Natural killer cell (primary cell): ENCODE measurements at regions not wholly inside any gene's neighbourhood (a gene's known extent, or its start where the extent isn't known, plus 50 kb on each side); places are given as distances from the start of the nearest gene placed in this dataset.

Experiments used
- ATAC-seq, 3 donors: fragments of 150-1000 bp in 2 of 3; fragments of 200-7000 bp in 1 of 3; cut with Tn5 transposase; 1 replicate in 1 of 3; 2 replicates in 2 of 3; pipeline ENCODE4 v1.10.0; 2021; ENCODE audit warnings: mild to moderate bottlenecking in 2 of 3, moderate library complexity in 2 of 3
- DNase-seq, 2 donors: peaks; one replicate each; pipeline versions ENCODE4 v3.0.0 to v3.0.0-alpha.2; 2013 to 2021; ENCODE audit warnings: mixed read lengths in 1 of 2
- H3K27ac ChIP-seq: one replicate; pipeline ENCODE4 v1.5.1; 2013; ENCODE audit warnings: mild to moderate bottlenecking, low read length
- H3K27me3 ChIP-seq: one replicate; pipeline ENCODE4 v1.6.1; 2013; ENCODE audit warnings: low read length; ENCODE audit not compliant: control insufficient read depth, insufficient read depth
- H3K36me3 ChIP-seq: one replicate; pipeline ENCODE4 v1.6.1; 2013; ENCODE audit warnings: low read length; ENCODE audit not compliant: control insufficient read depth, insufficient read depth
- H3K4me1 ChIP-seq: one replicate; pipeline ENCODE4 v1.6.1; 2013; ENCODE audit warnings: low read length; ENCODE audit not compliant: control insufficient read depth, insufficient read depth
- H3K4me3 ChIP-seq: one replicate; pipeline ENCODE4 v1.5.1; 2013; ENCODE audit warnings: low read length
- H3K9me3 ChIP-seq: one replicate; pipeline ENCODE4 v1.6.1; 2013; ENCODE audit warnings: low read length; ENCODE audit not compliant: control insufficient read depth, insufficient read depth
- H3K27ac Mint-ChIP-seq, 2 donors: one replicate each; pipeline ENCODE4 v1.8.0; 2022; ENCODE audit warnings: mild to moderate bottlenecking in 2 of 2, mixed read lengths in 2 of 2, moderate library complexity in 1 of 2
- H3K27me3 Mint-ChIP-seq, 2 donors: one replicate each; pipeline ENCODE4 v1.8.0; 2022; ENCODE audit warnings: low read depth in 2 of 2, mixed read lengths in 2 of 2
- H3K36me3 Mint-ChIP-seq: one replicate; pipeline ENCODE4 v1.8.0; 2022; ENCODE audit warnings: mixed read lengths
- H3K4me1 Mint-ChIP-seq, 2 donors: one replicate each; pipeline ENCODE4 v1.8.0; 2022; ENCODE audit warnings: mixed read lengths in 2 of 2
- H3K4me3 Mint-ChIP-seq: one replicate; pipeline ENCODE4 v1.8.0; 2022; ENCODE audit warnings: mild to moderate bottlenecking, moderate library complexity, mixed read lengths
- H3K9me3 Mint-ChIP-seq, 2 donors: one replicate each; pipeline ENCODE4 v1.8.0; 2022; ENCODE audit warnings: mixed read lengths in 2 of 2
- WGBS: methylation state at CpG from one replicate; pipeline ENCODE4 v1.1.7; 2013; ENCODE audit warnings: missing lambda C conversion rate; ENCODE audit not compliant: insufficient coverage; 5-methylcytosine and 5-hydroxymethylcytosine counted together
- intact Hi-C: fragments of 100-400 bp; cut with micrococcal nuclease; formaldehyde crosslinking; loops from one replicate; pipeline ENCODE4 v1.14.2; 2022
- TF ChIP-seq, protein P1 (sequence below): fragments of 200-600 bp; IDR thresholded peaks from one replicate; pipeline ENCODE4 v1.8.0; 2022; ENCODE audit warnings: antibody characterized with exemption

DNA sequence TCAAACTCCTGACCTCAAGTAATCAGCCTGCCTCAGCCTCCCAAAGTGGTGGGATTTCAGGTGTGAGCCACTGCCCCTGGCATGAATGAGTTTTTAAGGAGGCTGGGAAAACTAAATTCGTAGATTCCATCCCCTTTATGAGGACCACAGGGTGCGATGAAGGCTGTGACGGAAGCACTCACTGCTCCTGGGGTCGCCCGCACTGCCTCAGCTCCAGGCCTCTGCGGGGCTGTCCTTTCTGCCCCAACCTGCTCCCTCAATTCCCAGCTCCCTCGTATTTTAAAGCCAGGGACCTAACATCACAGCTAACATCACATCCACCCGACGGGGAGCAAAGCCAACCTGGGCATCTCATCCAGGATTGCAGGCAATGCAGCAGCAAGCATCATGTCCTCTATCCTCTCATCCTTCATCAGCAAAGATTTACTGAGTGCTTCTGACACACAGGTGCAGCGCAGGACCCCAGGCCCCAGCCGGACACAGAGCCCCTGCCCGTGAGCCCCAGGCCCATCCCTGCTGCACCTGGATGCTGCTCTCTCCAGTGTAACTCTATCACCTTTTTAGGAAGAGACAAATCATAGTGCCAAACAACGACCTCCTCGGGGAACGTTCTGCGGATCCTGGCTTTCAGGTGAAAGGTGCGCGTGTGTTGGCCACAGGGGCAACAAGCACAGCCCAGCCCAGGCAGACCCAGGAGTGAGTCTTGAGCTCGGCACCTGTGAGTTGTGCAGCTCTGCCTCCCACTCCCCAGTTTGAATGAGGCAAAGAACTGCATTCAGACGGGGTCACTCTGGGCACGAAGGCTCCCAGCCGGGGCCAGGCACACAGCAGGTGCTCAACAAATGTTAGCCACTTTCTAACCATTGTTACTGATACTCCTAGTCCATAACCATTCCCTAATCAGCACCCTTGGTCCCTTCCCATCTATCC is 134.3 kb downstream of the CRYBB2 start:
- no peaks in the 10 kb centered on the region for H3K27me3 ChIP-seq
- no peaks in the 10 kb centered on the region for H3K27me3 Mint-ChIP-seq
- H3K27ac ChIP-seq = no peak overlapping the region
- H3K9me3 ChIP-seq = no peaks in the 10 kb centered on the region
- intact Hi-C loops = no loop called here
- H3K27ac Mint-ChIP-seq = no peak overlapping the region
- no peaks in the 10 kb centered on the region for H3K4me1 ChIP-seq
- H3K4me3 ChIP-seq = no peak overlapping the region
- no peaks in the 10 kb centered on the region for H3K4me1 Mint-ChIP-seq
- no peak overlapping the region for H3K4me3 Mint-ChIP-seq
- H3K36me3 ChIP-seq = peaks cover 29% of the 10 kb centered on the region
- ATAC-seq = no peak
- TF ChIP-seq, protein P1, sequence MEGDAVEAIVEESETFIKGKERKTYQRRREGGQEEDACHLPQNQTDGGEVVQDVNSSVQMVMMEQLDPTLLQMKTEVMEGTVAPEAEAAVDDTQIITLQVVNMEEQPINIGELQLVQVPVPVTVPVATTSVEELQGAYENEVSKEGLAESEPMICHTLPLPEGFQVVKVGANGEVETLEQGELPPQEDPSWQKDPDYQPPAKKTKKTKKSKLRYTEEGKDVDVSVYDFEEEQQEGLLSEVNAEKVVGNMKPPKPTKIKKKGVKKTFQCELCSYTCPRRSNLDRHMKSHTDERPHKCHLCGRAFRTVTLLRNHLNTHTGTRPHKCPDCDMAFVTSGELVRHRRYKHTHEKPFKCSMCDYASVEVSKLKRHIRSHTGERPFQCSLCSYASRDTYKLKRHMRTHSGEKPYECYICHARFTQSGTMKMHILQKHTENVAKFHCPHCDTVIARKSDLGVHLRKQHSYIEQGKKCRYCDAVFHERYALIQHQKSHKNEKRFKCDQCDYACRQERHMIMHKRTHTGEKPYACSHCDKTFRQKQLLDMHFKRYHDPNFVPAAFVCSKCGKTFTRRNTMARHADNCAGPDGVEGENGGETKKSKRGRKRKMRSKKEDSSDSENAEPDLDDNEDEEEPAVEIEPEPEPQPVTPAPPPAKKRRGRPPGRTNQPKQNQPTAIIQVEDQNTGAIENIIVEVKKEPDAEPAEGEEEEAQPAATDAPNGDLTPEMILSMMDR = no peak
- DNase-seq = no peak
- peaks cover 9% of the 10 kb centered on the region for H3K36me3 Mint-ChIP-seq
- H3K9me3 Mint-ChIP-seq = no peaks in the 10 kb centered on the region
- WGBS = 94% methylated on average over 22 of the region's 22 CpGs

DNA sequence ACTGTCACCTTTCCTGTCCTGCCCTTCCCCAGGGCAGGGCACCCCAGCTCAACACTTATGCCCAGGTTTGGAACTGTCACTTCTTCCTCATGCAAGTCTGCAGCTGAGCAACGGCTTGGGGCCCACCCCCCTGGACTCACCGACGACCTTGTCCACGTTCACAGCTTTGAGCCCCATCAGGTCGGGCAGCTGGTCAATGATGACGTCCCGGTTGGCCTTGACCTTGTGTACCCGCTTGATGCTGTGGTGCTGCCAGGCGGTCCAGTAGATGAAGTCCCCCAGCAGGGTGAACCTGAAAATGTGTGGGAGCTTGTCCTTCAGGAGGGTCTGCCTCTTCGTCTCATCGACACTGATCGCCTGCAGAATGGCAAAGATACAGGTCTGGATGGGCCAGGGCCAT is 135.0 kb downstream of the CRYBB2 start:
- no peak for DNase-seq
- H3K36me3 ChIP-seq = peaks cover 30% of the 10 kb centered on the region

DNA sequence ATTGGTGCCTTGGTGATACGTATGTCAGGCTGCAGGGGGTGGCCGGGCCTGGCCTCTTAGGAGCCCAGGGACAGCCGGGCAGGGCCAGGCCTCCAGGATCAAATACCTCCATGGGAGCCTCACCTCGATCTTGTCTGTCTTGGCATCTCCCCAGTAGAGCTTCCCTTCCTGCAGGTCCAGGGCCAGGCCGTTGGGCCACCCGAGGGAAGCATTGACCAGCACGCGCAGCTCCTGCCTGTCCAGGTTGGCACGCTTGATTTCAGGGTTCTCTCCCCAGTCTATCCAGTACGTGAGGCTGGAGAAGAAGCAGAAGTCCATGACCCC is 137.7 kb downstream of the CRYBB2 start:
- Mint-ChIP-seq H3K4me3 (no peak overlapping the region), H3K36me3 (no peaks in the 10 kb centered on the region), H3K27ac (no peak overlapping the region), H3K4me1 (peaks cover 2 to 3% of the 10 kb centered on the region in 2 donors), H3K27me3 (no peaks in the 10 kb centered on the region), H3K9me3 (no peaks in the 10 kb centered on the region)
- no peaks in the 10 kb centered on the region for H3K9me3 ChIP-seq
- no peak overlapping the region for H3K27ac ChIP-seq
- ATAC-seq (no peak), DNase-seq (no peak)
- peaks cover 20% of the 10 kb centered on the region for H3K36me3 ChIP-seq
- H3K27me3 ChIP-seq = no peaks in the 10 kb centered on the region
- intact Hi-C loops = no loop called here
- peaks cover under 1% of the 10 kb centered on the region for H3K4me1 ChIP-seq
- WGBS = 98% methylated on average over 10 of the region's 10 CpGs
- TF ChIP-seq, protein P1 = no peak
- no peak overlapping the region for H3K4me3 ChIP-seq

More for the DNA sequence above, 135.0 kb downstream of the CRYBB2 start:
- no peaks in the 10 kb centered on the region for H3K9me3 Mint-ChIP-seq
- H3K27me3 Mint-ChIP-seq = no peaks in the 10 kb centered on the region
- intact Hi-C loops = no loop called here
- H3K27ac ChIP-seq = no peak overlapping the region
- no peak for ATAC-seq
- H3K27ac Mint-ChIP-seq = no peak overlapping the region
- no peaks in the 10 kb centered on the region for H3K9me3 ChIP-seq
- TF ChIP-seq, protein P1 = no peak
- no peak overlapping the region for H3K4me3 ChIP-seq
- WGBS = 98% methylated on average over 12 of the region's 12 CpGs
- H3K4me1 ChIP-seq = no peaks in the 10 kb centered on the region
- no peak overlapping the region for H3K4me3 Mint-ChIP-seq
- H3K36me3 Mint-ChIP-seq = peaks cover 8% of the 10 kb centered on the region
- H3K4me1 Mint-ChIP-seq = no peaks in the 10 kb centered on the region
- H3K27me3 ChIP-seq = no peaks in the 10 kb centered on the region
